LNCAP (cell line): ENCODE measurements at regions not wholly inside any gene's neighbourhood (a gene's known extent, or its start where the extent isn't known, plus 50 kb on each side); places are given as distances from the start of the nearest gene placed in this dataset.

Source experiments
- CTCF ChIP-seq: fragments of 450-650 bp; IDR thresholded peaks from 2 replicates; pipeline ENCODE4 v1.5.1; 2017; ENCODE audit warnings: mild to moderate bottlenecking

GRCh38 chr3:197356275-197356674 is 57.9 kb upstream of the DLG1 start:
- TF ChIP-seq CTCF, result no peak

GRCh38 chr3:197355713-197356112 is 57.3 kb upstream of the DLG1 start:
- no peak for TF ChIP-seq CTCF

GRCh38 chr3:197354568-197355001 is 56.2 kb upstream of the DLG1 start:
- TF ChIP-seq CTCF, result no peak

- TF ChIP-seq CTCF, result no peak
Observed at GRCh38 chr3:197353867-197354567, 55.6 kb upstream of the DLG1 start.

- no peak for TF ChIP-seq CTCF
Observed at GRCh38 chr3:197353001-197353866, 54.8 kb upstream of the DLG1 start.

- no peak for TF ChIP-seq CTCF
Observed at GRCh38 chr3:197352382-197352781, 54.0 kb upstream of the DLG1 start.

- TF ChIP-seq CTCF, result no peak
Observed at GRCh38 chr3:197350446-197350845, 52.0 kb upstream of the DLG1 start.
